ENCODE measurements at regions not wholly inside any gene's neighbourhood (a gene's known extent, or its start where the extent isn't known, plus 50 kb on each side); places are given as distances from the start of the nearest gene placed in this dataset.

DNA sequence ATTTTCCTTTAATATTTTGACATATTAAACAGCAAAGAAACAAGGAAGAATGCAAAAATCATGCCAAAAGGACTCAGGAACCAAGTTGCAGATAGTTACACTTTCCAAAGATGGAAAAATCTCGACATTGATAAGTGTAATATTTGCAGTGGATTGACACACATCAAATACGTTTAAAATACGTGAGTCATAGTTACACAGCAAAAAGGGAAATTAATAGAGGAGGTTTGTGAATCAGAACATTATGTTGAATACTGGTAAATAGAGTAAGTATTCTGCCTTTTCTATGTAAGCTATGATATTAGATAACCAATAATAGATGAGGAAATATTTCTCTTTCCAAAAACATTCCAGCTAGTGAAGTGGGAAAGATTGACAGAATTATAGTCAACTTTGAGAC is 1761.3 kb upstream of the IGFBP7 start:
- TF ChIP-seq, protein P1, sequence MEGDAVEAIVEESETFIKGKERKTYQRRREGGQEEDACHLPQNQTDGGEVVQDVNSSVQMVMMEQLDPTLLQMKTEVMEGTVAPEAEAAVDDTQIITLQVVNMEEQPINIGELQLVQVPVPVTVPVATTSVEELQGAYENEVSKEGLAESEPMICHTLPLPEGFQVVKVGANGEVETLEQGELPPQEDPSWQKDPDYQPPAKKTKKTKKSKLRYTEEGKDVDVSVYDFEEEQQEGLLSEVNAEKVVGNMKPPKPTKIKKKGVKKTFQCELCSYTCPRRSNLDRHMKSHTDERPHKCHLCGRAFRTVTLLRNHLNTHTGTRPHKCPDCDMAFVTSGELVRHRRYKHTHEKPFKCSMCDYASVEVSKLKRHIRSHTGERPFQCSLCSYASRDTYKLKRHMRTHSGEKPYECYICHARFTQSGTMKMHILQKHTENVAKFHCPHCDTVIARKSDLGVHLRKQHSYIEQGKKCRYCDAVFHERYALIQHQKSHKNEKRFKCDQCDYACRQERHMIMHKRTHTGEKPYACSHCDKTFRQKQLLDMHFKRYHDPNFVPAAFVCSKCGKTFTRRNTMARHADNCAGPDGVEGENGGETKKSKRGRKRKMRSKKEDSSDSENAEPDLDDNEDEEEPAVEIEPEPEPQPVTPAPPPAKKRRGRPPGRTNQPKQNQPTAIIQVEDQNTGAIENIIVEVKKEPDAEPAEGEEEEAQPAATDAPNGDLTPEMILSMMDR (IDR thresholded peaks at IDR 0.05; ENCODE audit: low read depth, low read length, poor library complexity, severe bottlenecking): no peak
- TF ChIP-seq EZH2phosphoT487 (IDR thresholded peaks at IDR 0.05; ENCODE audit: borderline replicate concordance, low read length): no peak

Measured in DOHH2 (cell line).